Lung (tissue), 11 donors: ENCODE measurements at regions not wholly inside any gene's neighbourhood (a gene's known extent, or its start where the extent isn't known, plus 50 kb on each side); places are given as distances from the start of the nearest gene placed in this dataset.

ENCODE experiments used
- ATAC-seq: fragments of 200-7000 bp; cut with Tn5 transposase; one replicate; pipeline ENCODE4 v1.9.1; 2020; ENCODE audit warnings: moderate number of reproducible peaks; ENCODE audit not compliant: insufficient read depth, low FRiP score
- DNase-seq, 3 donors: peaks; one replicate each; pipeline ENCODE4 v3.0.0-alpha.2; 2013 to 2017
- H3K27ac ChIP-seq, 2 donors: one replicate each; pipeline ENCODE4 v1.5.1; 2013; ENCODE audit warnings: mild to moderate bottlenecking in 2 of 2, moderate library complexity in 2 of 2, control low read depth in 1 of 2, inconsistent platforms in 1 of 2, low read depth in 1 of 2, low read length in 1 of 2
- H3K27me3 ChIP-seq, 3 donors: one replicate each; pipeline ENCODE4 v1.5.1; 2013; ENCODE audit warnings: low read length in 2 of 3; ENCODE audit not compliant: control insufficient read depth in 3 of 3, insufficient read depth in 3 of 3
- H3K36me3 ChIP-seq, 4 donors: one replicate each; pipeline ENCODE4 v1.5.1; 2013; ENCODE audit warnings: low read length in 4 of 4, mild to moderate bottlenecking in 1 of 4, moderate library complexity in 1 of 4; ENCODE audit not compliant: control insufficient read depth in 4 of 4, insufficient read depth in 4 of 4
- H3K4me1 ChIP-seq, 5 donors: one replicate each; pipeline ENCODE4 v1.5.1; 2013; ENCODE audit warnings: low read length in 5 of 5, mild to moderate bottlenecking in 2 of 5, moderate library complexity in 1 of 5; ENCODE audit not compliant: control insufficient read depth in 5 of 5, insufficient read depth in 5 of 5
- H3K4me3 ChIP-seq: one replicate; pipeline ENCODE4 v1.5.1; 2013; ENCODE audit warnings: mild to moderate bottlenecking, control low read depth, moderate library complexity
- H3K9ac ChIP-seq, 2 donors: one replicate each; pipeline ENCODE4 v1.5.1; 2013; ENCODE audit warnings: low read length in 2 of 2, control low read depth in 1 of 2; ENCODE audit not compliant: insufficient read depth in 1 of 2
- H3K9me3 ChIP-seq, 4 donors: one replicate each; pipeline ENCODE4 v1.5.1; 2013; ENCODE audit warnings: low read length in 3 of 4, mild to moderate bottlenecking in 1 of 4, moderate library complexity in 1 of 4; ENCODE audit not compliant: control insufficient read depth in 4 of 4, insufficient read depth in 3 of 4
- WGBS, 2 donors: extraction: QIAGEN DNeasy Blood & Tissue Kit; methylation state at CpG; one replicate each; pipeline ENCODE4 v1.1.7; 2013; 5-methylcytosine and 5-hydroxymethylcytosine counted together
- TF ChIP-seq, protein P1 (sequence below): IDR thresholded peaks from 2 replicates; pipeline ENCODE4 v1.5.1; 2012; ENCODE audit warnings: mild to moderate bottlenecking; ENCODE audit errors: control extremely low read depth, extremely low read depth
- donor health status: control.
- donor health status: control.
- donor health status: Bipolar disorder and iron deficiency.
- donor health status: healthy.
- donor health status: DM: yes; HTN: yes; CAD: no.

DNA sequence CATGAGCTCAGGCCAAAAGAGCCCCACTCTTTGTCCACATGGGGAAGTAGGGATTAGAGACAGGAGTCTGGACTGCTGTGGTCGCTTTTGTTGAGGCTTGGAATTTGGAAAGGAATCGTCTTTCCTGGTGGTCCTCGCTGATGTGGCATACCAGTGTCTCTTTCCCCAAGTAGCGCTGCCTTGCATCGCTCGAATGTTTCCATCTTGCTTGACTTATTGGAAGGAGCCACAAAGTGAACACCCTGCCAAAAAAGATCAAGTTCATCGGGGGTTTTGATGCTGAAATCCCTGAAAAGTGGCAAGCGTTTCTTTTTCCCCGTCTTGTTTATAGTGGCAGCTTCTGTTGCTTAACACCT, 161.3 kb downstream of the MACROH2A1 start:
- H3K4me1 ChIP-seq, result peaks cover 0 to 20% (median 9%) of the 10 kb centered on the region in 5 donors
- DNase-seq, result peak in 1 of 3 donors; percentile 10

DNA sequence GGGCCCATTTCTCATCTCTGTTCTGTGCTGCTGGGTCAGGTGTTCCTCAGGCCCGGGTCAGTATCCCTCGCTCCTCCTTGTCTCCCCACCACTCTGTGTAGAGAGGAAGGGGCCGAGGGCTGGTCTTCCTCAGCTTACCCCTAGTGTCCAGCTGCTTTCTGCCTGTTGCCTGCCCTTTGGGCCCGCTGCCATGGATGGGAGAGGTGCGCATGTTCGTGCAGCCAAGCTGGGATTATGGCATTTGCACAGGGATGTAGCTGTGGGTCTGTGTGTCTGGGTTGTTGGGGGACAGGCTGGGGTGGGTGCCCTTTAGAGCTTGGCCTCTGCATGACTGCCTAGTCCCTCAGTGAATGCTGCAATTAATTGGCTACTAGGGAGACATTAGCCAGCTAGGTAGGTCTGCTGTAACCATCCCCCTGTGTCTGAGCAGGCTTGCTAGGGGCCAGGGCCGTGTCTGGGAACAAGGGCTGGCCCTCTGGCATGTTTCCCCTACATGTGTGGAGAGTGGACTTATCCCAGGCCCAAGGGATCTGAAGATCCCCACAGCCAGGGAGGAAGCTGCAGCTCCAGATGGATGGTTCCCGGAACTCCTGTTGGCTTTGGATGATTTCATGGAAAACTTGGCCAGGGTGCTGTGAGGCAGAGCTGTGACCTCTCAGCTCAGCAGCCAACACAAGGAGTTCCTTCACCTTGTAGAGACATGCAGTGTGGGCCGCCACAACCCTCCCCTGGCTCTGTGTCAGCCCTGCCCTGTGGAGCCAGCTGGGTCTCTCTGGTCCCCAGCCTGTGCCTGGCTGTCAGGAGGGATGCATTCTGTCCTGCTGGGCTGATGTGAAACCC, 161.9 kb downstream of the MACROH2A1 start:
- TF ChIP-seq, protein P1, sequence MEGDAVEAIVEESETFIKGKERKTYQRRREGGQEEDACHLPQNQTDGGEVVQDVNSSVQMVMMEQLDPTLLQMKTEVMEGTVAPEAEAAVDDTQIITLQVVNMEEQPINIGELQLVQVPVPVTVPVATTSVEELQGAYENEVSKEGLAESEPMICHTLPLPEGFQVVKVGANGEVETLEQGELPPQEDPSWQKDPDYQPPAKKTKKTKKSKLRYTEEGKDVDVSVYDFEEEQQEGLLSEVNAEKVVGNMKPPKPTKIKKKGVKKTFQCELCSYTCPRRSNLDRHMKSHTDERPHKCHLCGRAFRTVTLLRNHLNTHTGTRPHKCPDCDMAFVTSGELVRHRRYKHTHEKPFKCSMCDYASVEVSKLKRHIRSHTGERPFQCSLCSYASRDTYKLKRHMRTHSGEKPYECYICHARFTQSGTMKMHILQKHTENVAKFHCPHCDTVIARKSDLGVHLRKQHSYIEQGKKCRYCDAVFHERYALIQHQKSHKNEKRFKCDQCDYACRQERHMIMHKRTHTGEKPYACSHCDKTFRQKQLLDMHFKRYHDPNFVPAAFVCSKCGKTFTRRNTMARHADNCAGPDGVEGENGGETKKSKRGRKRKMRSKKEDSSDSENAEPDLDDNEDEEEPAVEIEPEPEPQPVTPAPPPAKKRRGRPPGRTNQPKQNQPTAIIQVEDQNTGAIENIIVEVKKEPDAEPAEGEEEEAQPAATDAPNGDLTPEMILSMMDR, result no peak
- peak in 1 of 3 donors; percentile 12 for DNase-seq
- peaks cover 0 to 17% (median 8%) of the 10 kb centered on the region in 5 donors for H3K4me1 ChIP-seq
- H3K9me3 ChIP-seq, result no peaks in the 10 kb centered on the region
- H3K27me3 ChIP-seq, result peaks cover 0 to 10% (median 2%) of the 10 kb centered on the region in 3 donors
- H3K27ac ChIP-seq, result no peak overlapping the region
- no peak overlapping the region for H3K9ac ChIP-seq
- no peak for ATAC-seq
- H3K36me3 ChIP-seq, result no peaks in the 10 kb centered on the region
- no peak overlapping the region for H3K4me3 ChIP-seq
- 86 to 93% methylated on average over 9 of the region's 9 CpGs for WGBS, 2 donors

More for the DNA sequence above, 161.3 kb downstream of the MACROH2A1 start:
- TF ChIP-seq, protein P1, result no peak
- Histone ChIP-seq H3K4me3 (no peak overlapping the region), H3K9ac (no peak overlapping the region), H3K27me3 (peaks cover 0 to 10% (median 2%) of the 10 kb centered on the region in 3 donors), H3K36me3 (no peaks in the 10 kb centered on the region), H3K9me3 (no peaks in the 10 kb centered on the region), H3K27ac (no peak overlapping the region)
- WGBS, 2 donors, result 87 to 93% methylated on average over 9 of the region's 9 CpGs
- ATAC-seq, result no peak

DNA sequence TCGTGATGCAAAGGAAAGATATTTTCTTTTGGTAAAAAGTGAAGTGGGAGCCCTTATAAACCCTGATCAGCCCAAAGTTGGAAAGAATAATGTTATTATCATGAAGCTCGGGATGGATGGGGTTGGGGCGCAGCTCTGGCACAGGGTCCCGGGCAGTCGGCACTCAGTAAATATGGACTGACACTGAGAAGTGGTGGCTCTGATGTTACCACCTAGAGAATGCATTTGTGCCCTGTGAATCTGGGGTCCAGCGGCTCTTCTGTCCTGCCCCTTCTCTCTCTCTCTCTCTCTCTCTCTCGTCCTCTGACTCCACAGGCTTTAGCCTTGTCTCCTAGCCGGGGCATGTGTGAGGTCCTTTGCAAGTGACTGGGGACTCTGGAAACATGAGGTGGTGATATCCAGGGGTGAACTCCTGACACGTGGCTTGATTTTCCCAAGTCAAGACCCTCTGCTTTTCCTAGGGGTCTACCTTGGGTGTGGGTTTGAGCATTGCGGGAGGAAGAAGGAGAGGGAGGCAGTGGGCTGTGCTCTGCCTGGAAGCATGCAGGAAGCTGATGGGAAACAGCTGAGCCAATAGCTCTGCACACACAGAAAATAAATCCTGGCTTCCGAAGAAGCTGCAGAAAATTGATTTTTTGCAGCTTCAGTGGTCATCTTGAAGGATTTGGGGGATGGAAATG, 162.7 kb downstream of the MACROH2A1 start:
- H3K9ac ChIP-seq, result no peak overlapping the region
- H3K27ac ChIP-seq, result no peak overlapping the region
- TF ChIP-seq, protein P1, result no peak
- ATAC-seq (no peak), DNase-seq (peak in 1 of 3 donors; percentile 13)
- no peak overlapping the region for H3K4me3 ChIP-seq
- H3K4me1 ChIP-seq, result peaks cover 0 to 15% (median 6%) of the 10 kb centered on the region in 5 donors
- no peaks in the 10 kb centered on the region for H3K9me3 ChIP-seq
- no peaks in the 10 kb centered on the region for H3K36me3 ChIP-seq
- peaks cover 0 to 10% (median 2%) of the 10 kb centered on the region in 3 donors for H3K27me3 ChIP-seq
- 82 to 89% methylated on average over 11 of the region's 11 CpGs for WGBS, 2 donors
